ENCODE measurements at regions not wholly inside any gene's neighbourhood (a gene's known extent, or its start where the extent isn't known, plus 50 kb on each side); places are given as distances from the start of the nearest gene placed in this dataset.

- WGBS, 2 donors: 69 to 71% methylated on average over 6 of the region's 6 CpGs
- DNase-seq (ENCODE audit: low spot score in 2 of 2): no peak
Measured at GRCh38 chr11:57913715-57914704, 109.7 kb upstream of the OR9Q1 start.

GRCh38 chr11:57917632-57918031, 106.0 kb upstream of the OR9Q1 start:
- intact Hi-C loops (cut with DNase I; ENCODE audit: low total_unique reads): no loop called here
- DNase-seq (ENCODE audit: low spot score in 2 of 2): no peak
- no peak overlapping the region for H3K4me3 ChIP-seq (ENCODE audit: low read depth, poor library complexity, severe bottlenecking)
- WGBS, 2 donors: 87 to 93% methylated on average over 5 of the region's 5 CpGs
- no peak for TF ChIP-seq POLR2A (IDR thresholded peaks at IDR 0.05)

More at GRCh38 chr11:57913715-57914704, 109.7 kb upstream of the OR9Q1 start:
- no peak overlapping the region for H3K4me3 ChIP-seq (ENCODE audit: low read depth, poor library complexity, severe bottlenecking)
- intact Hi-C loops (cut with DNase I; ENCODE audit: low total_unique reads): no loop called here
- TF ChIP-seq POLR2A (IDR thresholded peaks at IDR 0.05) (no peak), CTCF (IDR thresholded peaks at IDR 0.05) (no peak)

- no peak overlapping the region for H3K4me3 ChIP-seq (ENCODE audit: low read depth, poor library complexity, severe bottlenecking)
- TF ChIP-seq CTCF (IDR thresholded peaks at IDR 0.05) (no peak), POLR2A (IDR thresholded peaks at IDR 0.05) (no peak)
- intact Hi-C loops (cut with DNase I; ENCODE audit: low total_unique reads): no loop called here
- DNase-seq (ENCODE audit: low spot score in 2 of 2): no peak
- 76 to 96% methylated on average over 5 of the region's 5 CpGs for WGBS, 2 donors
Measured at GRCh38 chr11:57920971-57921370, 102.7 kb upstream of the OR9Q1 start.

GRCh38 chr11:57932105-57932504, 91.6 kb upstream of the OR9Q1 start:
- 69 to 87% methylated on average over 2 of the region's 2 CpGs for WGBS, 2 donors
- TF ChIP-seq POLR2A (IDR thresholded peaks at IDR 0.05) (no peak), CTCF (IDR thresholded peaks at IDR 0.05) (no peak)
- DNase-seq (ENCODE audit: low spot score in 2 of 2): no peak
- H3K4me3 ChIP-seq (ENCODE audit: low read depth, poor library complexity, severe bottlenecking): no peak overlapping the region
- intact Hi-C loops (cut with DNase I; ENCODE audit: low total_unique reads): no loop called here

GRCh38 chr11:57935402-57936049, 88.2 kb upstream of the OR9Q1 start:
- no peak overlapping the region for H3K4me3 ChIP-seq (ENCODE audit: low read depth, poor library complexity, severe bottlenecking)
- intact Hi-C loops (cut with DNase I; ENCODE audit: low total_unique reads): no loop called here
- no peak for DNase-seq (ENCODE audit: low spot score in 2 of 2)
- 89 to 93% methylated on average over 4 of the region's 4 CpGs for WGBS, 2 donors
- TF ChIP-seq CTCF (IDR thresholded peaks at IDR 0.05) (no peak), POLR2A (IDR thresholded peaks at IDR 0.05) (no peak)

GRCh38 chr11:57936050-57936418, 87.6 kb upstream of the OR9Q1 start:
- intact Hi-C loops (cut with DNase I; ENCODE audit: low total_unique reads): no loop called here
- H3K4me3 ChIP-seq (ENCODE audit: low read depth, poor library complexity, severe bottlenecking): no peak overlapping the region
- 51 to 63% methylated on average over 1 of the region's 1 CpG for WGBS, 2 donors
- no peak for TF ChIP-seq CTCF (IDR thresholded peaks at IDR 0.05)
- no peak for TF ChIP-seq POLR2A (IDR thresholded peaks at IDR 0.05)
- no peak for DNase-seq (ENCODE audit: low spot score in 2 of 2)
